A549 (cell line): ENCODE measurements at regions not wholly inside any gene's neighbourhood (a gene's known extent, or its start where the extent isn't known, plus 50 kb on each side); places are given as distances from the start of the nearest gene placed in this dataset.

Experiments used
- ATAC-seq, 2 experiments: fragments of 200-7000 bp in 1 of 2; fragments of >200 bp in 1 of 2; cut with Nextera tagmentation in 1 of 2; cut with Tn5 transposase in 1 of 2; 3 replicates each; pipeline versions ENCODE4 v1.8.0 to v1.9.1; 2018 to 2020; ENCODE audit warnings: mild to moderate bottlenecking in 1 of 2, moderate library complexity in 1 of 2
- CTCF ChIA-PET: fragments of 300-600 bp; sonication (Branson Sonifier 250); formaldehyde crosslinking; extraction: SDS; loops from one replicate; lab custom pipeline; 2021; ENCODE audit warnings: antibody characterized with exemption, inconsistent platforms; lab: Yijun Ruan, JAX
- POLR2A ChIA-PET: fragments of 350-600 bp; formaldehyde crosslinking; extraction: SDS; loops from one replicate; lab custom pipeline; 2021; ENCODE audit warnings: antibody characterized with exemption, inconsistent platforms; lab: Yijun Ruan, JAX
- DNase-seq, 2 experiments: peaks; one replicate each; pipeline versions ENCODE4 v3.0.0 to v3.0.0-alpha.2; 2011 to 2016; ENCODE audit warnings: low read depth in 1 of 2, low spot score in 1 of 2
- FAIRE-seq: peaks from 2 replicates; lab custom pipeline; 2011; peaks lifted over from hg19 to GRCh38; lab: Jason Lieb, UNC
- H3K27ac ChIP-seq, 2 experiments: fragments of >200 bp; sonication (Bioruptor Twin); formaldehyde crosslinking; 3 replicates each; pipeline ENCODE4 v1.5.1; 2016 to 2017
- H3K4me1 ChIP-seq: fragments of >200 bp; sonication (Bioruptor Twin); formaldehyde crosslinking; 3 replicates; pipeline ENCODE4 v1.6.1; 2016
- H3K4me2 ChIP-seq: fragments of >200 bp; sonication (Bioruptor Twin); formaldehyde crosslinking; 3 replicates; pipeline ENCODE4 v1.6.1; 2016
- H3K4me3 ChIP-seq: fragments of >200 bp; sonication (Bioruptor Twin); formaldehyde crosslinking; 3 replicates; pipeline ENCODE4 v1.5.1; 2016
- H3K9me3 ChIP-seq: fragments of >200 bp; sonication (Bioruptor Twin); formaldehyde crosslinking; 3 replicates; pipeline ENCODE4 v1.6.1; 2016
- BHLHE40 ChIP-seq: IDR thresholded peaks from 2 replicates; pipeline ENCODE4 v1.6.1; 2012; ENCODE audit warnings: low read depth, low read length, inconsistent platforms
- CBX2 ChIP-seq: fragments of 200-600 bp; sonication (generic); IDR thresholded peaks from 2 replicates; pipeline ENCODE4 v1.6.1; 2016; ENCODE audit warnings: low read depth, mild to moderate bottlenecking, borderline replicate concordance
- CEBPB ChIP-seq, 2 experiments: fragments of >200 bp in 1 of 2; sonication (Bioruptor Twin) in 1 of 2; formaldehyde crosslinking in 1 of 2; IDR thresholded peaks; 2 replicates each; pipeline ENCODE4 v1.6.1; 2012 to 2016
- E2F6 ChIP-seq: IDR thresholded peaks from 2 replicates; pipeline ENCODE4 v1.6.1; 2012; ENCODE audit warnings: low read depth, borderline replicate concordance
- EHMT2 ChIP-seq: fragments of 200-600 bp; sonication (generic); IDR thresholded peaks from 2 replicates; pipeline ENCODE4 v1.6.1; 2016; ENCODE audit warnings: antibody characterized with exemption, low read depth, mild to moderate bottlenecking, moderate library complexity
- ELK1 ChIP-seq: fragments of 150-350 bp; IDR thresholded peaks from 2 replicates; pipeline ENCODE4 v1.6.1; 2014; ENCODE audit warnings: low read depth, mild to moderate bottlenecking, low read length
- GATA3 ChIP-seq: IDR thresholded peaks from 2 replicates; pipeline ENCODE4 v1.6.1; 2012; ENCODE audit warnings: borderline replicate concordance
- HDAC2 ChIP-seq: fragments of 200-600 bp; sonication (generic); IDR thresholded peaks from 2 replicates; pipeline ENCODE4 v1.6.1; 2016
- HEYL ChIP-seq: fragments of 250-450 bp; sonication (Bioruptor Pico); IDR thresholded peaks from 2 replicates; pipeline ENCODE4 v1.8.0; 2021; ENCODE audit warnings: mild to moderate bottlenecking, moderate library complexity
- HOXA7 ChIP-seq: fragments of 250-450 bp; sonication (Bioruptor Pico); IDR thresholded peaks from 2 replicates; pipeline ENCODE4 v1.5.0; 2020; ENCODE audit warnings: mild to moderate bottlenecking, moderate library complexity
- MAZ ChIP-seq: fragments of 150-350 bp; IDR thresholded peaks from 2 replicates; pipeline ENCODE4 v1.6.1; 2014; ENCODE audit warnings: antibody characterized with exemption, low read depth, low read length, borderline replicate concordance
- PHF8 ChIP-seq: fragments of 200-600 bp; sonication (generic); IDR thresholded peaks from 2 replicates; pipeline ENCODE4 v1.6.1; 2016; ENCODE audit warnings: low read depth, mild to moderate bottlenecking, antibody characterized with exemption, moderate library complexity, borderline replicate concordance
- POLR2A ChIP-seq: IDR thresholded peaks from 2 replicates; pipeline ENCODE4 v1.6.1; 2012; ENCODE audit warnings: mild to moderate bottlenecking, low read length
- POLR2AphosphoS2 ChIP-seq: conservative IDR thresholded peaks from 2 replicates; pipeline ENCODE4 v1.6.1; 2012; ENCODE audit warnings: low read length, improper control_type of control experiment, inconsistent platforms
- RCOR1 ChIP-seq: fragments of 150-350 bp; IDR thresholded peaks from 2 replicates; pipeline ENCODE4 v1.6.1; 2014; ENCODE audit warnings: antibody characterized with exemption, low read length, low read depth
- TFCP2L1 ChIP-seq: fragments of 250-450 bp; sonication (Bioruptor Pico); IDR thresholded peaks from 2 replicates; pipeline ENCODE4 v1.5.0; 2021; ENCODE audit warnings: mild to moderate bottlenecking
- TP53 ChIP-seq: fragments of 250-450 bp; sonication (Bioruptor Pico); IDR thresholded peaks from 2 replicates; pipeline ENCODE4 v1.5.0; 2021; ENCODE audit warnings: mild to moderate bottlenecking, moderate library complexity
- ZNF302 ChIP-seq: fragments of 250-450 bp; sonication (Bioruptor Pico); IDR thresholded peaks from 2 replicates; pipeline ENCODE4 v1.9.0; 2021; ENCODE audit warnings: inconsistent platforms, mild to moderate bottlenecking, moderate library complexity
- WGBS: methylation state at CpG from one replicate; pipeline ENCODE4 v1.1.6; 2017; ENCODE audit errors: missing lambda C conversion rate; 5-methylcytosine and 5-hydroxymethylcytosine counted together
- TF ChIP-seq, protein P1 (sequence below): fragments of 250-450 bp; sonication (Bioruptor Pico); IDR thresholded peaks from 2 replicates; pipeline ENCODE4 v1.5.0; 2021; ENCODE audit warnings: mild to moderate bottlenecking, moderate library complexity, borderline replicate concordance
- TF ChIP-seq, protein P2 (sequence below): IDR thresholded peaks from 2 replicates; pipeline ENCODE4 v1.6.1; 2012
- TF ChIP-seq, protein P3 (sequence below): fragments of >200 bp; sonication (Bioruptor Twin); formaldehyde crosslinking; IDR thresholded peaks from 3 replicates; pipeline ENCODE4 v1.5.1; 2016

- Histone ChIP-seq H3K4me2 (no peak overlapping the region), H3K4me3 (no peak overlapping the region), H3K9me3 (no peaks in the 10 kb centered on the region), H3K4me1 (0 out of 3 replicates have a peak, but pooled peaks cover 9% of the 10 kb centered on the region), H3K27ac (no peak overlapping the region)
- CTCF ChIA-PET: interaction anchor here (0.6 kb wide), 1 partner anchor 1912 kb away, joined by 3 read pairs; no protein-coding TSS in a partner anchor
- ATAC-seq: no peak
- no peak for DNase-seq
- TF ChIP-seq TP53 (CRISPR knock-in tag) (no peak), PHF8 (no peak), ZNF302 (CRISPR knock-in tag) (no peak), CBX2 (no peak), CEBPB (IDR thresholded peaks at IDR 0.05) (no peak), HDAC2 (no peak), MAZ (no peak), EHMT2 (no peak), TFCP2L1 (CRISPR knock-in tag) (no peak), HOXA7 (CRISPR knock-in tag) (no peak), RCOR1 (no peak), POLR2A (no peak)
- TF ChIP-seq, protein P1, sequence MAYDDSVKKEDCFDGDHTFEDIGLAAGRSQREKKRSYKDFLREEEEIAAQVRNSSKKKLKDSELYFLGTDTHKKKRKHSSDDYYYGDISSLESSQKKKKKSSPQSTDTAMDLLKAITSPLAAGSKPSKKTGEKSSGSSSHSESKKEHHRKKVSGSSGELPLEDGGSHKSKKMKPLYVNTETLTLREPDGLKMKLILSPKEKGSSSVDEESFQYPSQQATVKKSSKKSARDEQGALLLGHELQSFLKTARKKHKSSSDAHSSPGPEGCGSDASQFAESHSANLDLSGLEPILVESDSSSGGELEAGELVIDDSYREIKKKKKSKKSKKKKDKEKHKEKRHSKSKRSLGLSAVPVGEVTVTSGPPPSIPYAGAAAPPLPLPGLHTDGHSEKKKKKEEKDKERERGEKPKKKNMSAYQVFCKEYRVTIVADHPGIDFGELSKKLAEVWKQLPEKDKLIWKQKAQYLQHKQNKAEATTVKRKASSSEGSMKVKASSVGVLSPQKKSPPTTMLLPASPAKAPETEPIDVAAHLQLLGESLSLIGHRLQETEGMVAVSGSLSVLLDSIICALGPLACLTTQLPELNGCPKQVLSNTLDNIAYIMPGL: no peak
- TF ChIP-seq, protein P2, sequence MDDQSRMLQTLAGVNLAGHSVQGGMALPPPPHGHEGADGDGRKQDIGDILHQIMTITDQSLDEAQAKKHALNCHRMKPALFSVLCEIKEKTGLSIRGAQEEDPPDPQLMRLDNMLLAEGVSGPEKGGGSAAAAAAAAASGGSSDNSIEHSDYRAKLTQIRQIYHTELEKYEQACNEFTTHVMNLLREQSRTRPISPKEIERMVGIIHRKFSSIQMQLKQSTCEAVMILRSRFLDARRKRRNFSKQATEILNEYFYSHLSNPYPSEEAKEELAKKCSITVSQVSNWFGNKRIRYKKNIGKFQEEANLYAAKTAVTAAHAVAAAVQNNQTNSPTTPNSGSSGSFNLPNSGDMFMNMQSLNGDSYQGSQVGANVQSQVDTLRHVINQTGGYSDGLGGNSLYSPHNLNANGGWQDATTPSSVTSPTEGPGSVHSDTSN: no peak
- 37% methylated on average over 5 of the region's 5 CpGs for WGBS
- POLR2A ChIA-PET: no interaction called here
- FAIRE-seq: no peak
Measured at GRCh38 chr2:220849433-220849832, 722.7 kb downstream of the EPHA4 start.

DNA sequence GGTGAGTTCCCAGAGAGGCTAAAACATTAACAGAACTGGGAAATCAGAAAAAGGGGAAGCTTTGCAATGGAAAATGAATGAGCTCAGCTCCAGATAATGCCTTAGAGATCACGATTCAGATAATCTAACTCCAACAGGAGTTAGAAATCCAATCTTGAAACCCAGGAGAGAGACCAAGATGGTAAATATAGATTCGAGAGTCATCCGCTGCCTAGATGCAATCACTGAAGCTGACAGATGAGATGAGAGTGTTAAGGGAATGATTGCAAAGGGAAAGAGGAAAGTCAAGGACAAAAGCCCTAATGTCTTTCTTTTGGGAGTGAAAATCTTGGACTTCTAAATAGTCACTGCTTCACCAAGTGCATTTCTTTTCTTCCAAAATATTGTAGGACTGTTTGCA is 722.0 kb downstream of the EPHA4 start:
- no peak overlapping the region for H3K27ac ChIP-seq
- POLR2A ChIA-PET: no interaction called here
- H3K4me2 ChIP-seq: no peak overlapping the region
- H3K4me3 ChIP-seq: no peak overlapping the region
- DNase-seq (no peak), ATAC-seq (no peak), FAIRE-seq (no peak)
- CTCF ChIA-PET: interaction anchor here (0.6 kb wide), 1 partner anchor 1912 kb away, joined by 3 read pairs; no protein-coding TSS in a partner anchor
- WGBS: 29% methylated on average over 3 of the region's 3 CpGs
- no peaks in the 10 kb centered on the region for H3K9me3 ChIP-seq
- TF ChIP-seq ELK1: no peak
- TF ChIP-seq, protein P2: no peak
- TF ChIP-seq HEYL: no peak
- TF ChIP-seq RCOR1: no peak
- no peak for TF ChIP-seq E2F6
- H3K4me1 ChIP-seq: 0 out of 3 replicates have a peak, but pooled peaks cover 9% of the 10 kb centered on the region

- no peak for DNase-seq
- Histone ChIP-seq H3K4me1 (no peaks in the 10 kb centered on the region), H3K4me2 (no peak overlapping the region), H3K9me3 (no peaks in the 10 kb centered on the region), H3K27ac (no peak overlapping the region), H3K4me3 (no peak overlapping the region)
- ChIA-PET POLR2A (no interaction called here), CTCF (no interaction called here)
- no peak for FAIRE-seq
- 35% methylated on average over 2 of the region's 2 CpGs for WGBS
- no peak for ATAC-seq
- no peak for TF ChIP-seq GATA3
- TF ChIP-seq PHF8: no peak
- TF ChIP-seq POLR2AphosphoS2: no peak
- no peak for TF ChIP-seq BHLHE40
- TF ChIP-seq, protein P3, sequence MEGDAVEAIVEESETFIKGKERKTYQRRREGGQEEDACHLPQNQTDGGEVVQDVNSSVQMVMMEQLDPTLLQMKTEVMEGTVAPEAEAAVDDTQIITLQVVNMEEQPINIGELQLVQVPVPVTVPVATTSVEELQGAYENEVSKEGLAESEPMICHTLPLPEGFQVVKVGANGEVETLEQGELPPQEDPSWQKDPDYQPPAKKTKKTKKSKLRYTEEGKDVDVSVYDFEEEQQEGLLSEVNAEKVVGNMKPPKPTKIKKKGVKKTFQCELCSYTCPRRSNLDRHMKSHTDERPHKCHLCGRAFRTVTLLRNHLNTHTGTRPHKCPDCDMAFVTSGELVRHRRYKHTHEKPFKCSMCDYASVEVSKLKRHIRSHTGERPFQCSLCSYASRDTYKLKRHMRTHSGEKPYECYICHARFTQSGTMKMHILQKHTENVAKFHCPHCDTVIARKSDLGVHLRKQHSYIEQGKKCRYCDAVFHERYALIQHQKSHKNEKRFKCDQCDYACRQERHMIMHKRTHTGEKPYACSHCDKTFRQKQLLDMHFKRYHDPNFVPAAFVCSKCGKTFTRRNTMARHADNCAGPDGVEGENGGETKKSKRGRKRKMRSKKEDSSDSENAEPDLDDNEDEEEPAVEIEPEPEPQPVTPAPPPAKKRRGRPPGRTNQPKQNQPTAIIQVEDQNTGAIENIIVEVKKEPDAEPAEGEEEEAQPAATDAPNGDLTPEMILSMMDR: no peak
Measured at GRCh38 chr2:220855296-220855695, 716.8 kb downstream of the EPHA4 start.
